Left ventricle myocardium inferior (tissue), 1 donor: ENCODE measurements at regions not wholly inside any gene's neighbourhood (a gene's known extent, or its start where the extent isn't known, plus 50 kb on each side); places are given as distances from the start of the nearest gene placed in this dataset.

Experiments used
- DNase-seq: peaks from one replicate; pipeline ENCODE4 v3.0.0-alpha.2; 2020
- H3K27ac ChIP-seq: fragments of 200-600 bp; replicated peaks from 2 replicates; pipeline ENCODE4 v1.8.0; 2021
- H3K27me3 ChIP-seq: fragments of 200-600 bp; 2 replicates; pipeline ENCODE4 v1.8.0; 2021; ENCODE audit warnings: low read depth
- H3K36me3 ChIP-seq: fragments of 200-600 bp; 2 replicates; pipeline ENCODE4 v1.8.0; 2021
- H3K4me1 ChIP-seq: fragments of 200-600 bp; 2 replicates; pipeline ENCODE4 v1.8.0; 2021
- H3K4me3 ChIP-seq: fragments of 200-600 bp; 2 replicates; pipeline ENCODE4 v1.8.0; 2021; ENCODE audit warnings: mild to moderate bottlenecking, moderate library complexity
- H3K9me3 ChIP-seq: fragments of 200-600 bp; replicated peaks from 2 replicates; pipeline ENCODE4 v1.8.0; 2021
- intact Hi-C: fragments of 100-400 bp; cut with micrococcal nuclease; formaldehyde crosslinking; loops from one replicate; pipeline ENCODE4 v1.11.0; 2022
- TF ChIP-seq, protein P1 (sequence below): fragments of 200-600 bp; IDR thresholded peaks from 2 replicates; pipeline ENCODE4 v1.8.0; 2021; ENCODE audit warnings: antibody characterized with exemption, mild to moderate bottlenecking, borderline replicate concordance
- donor health status: DM: no; HTN: yes; CAD: no; lungs with severe emphysema.

DNA sequence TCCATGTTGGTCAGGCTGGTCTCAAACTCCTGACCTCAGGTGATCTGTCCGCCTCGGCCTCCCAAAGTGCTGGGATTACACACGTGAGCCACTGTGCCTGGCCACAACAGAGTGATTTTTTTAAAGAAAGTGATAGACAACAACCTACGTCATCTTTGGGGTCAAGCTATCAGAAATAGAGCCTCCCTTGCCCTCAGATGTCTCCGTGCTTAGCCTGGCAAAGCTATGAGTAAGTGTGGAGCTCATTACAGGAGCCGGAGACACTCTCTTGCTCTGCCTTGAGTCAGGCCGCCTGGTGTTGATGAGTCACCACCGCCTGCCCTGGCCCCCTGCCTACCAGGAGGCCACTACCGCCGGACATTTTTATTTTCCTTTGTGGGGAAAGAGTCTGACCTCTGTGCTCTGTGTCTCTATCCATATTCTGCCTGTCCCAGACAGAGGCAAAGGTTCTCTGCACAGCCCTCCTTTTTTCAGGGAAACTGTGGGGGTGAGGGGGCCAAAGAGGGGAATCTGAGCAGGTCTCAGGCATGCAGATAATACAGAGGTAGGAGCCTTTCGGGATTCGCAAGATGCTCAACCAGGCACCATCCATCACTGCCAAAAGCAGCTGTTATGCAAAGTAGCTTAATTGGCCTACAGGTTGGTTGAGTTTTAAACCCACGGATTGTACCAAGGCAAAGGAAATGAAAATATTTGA, 123.7 kb upstream of the CPEB4 start:
- no peaks in the 10 kb centered on the region for H3K27me3 ChIP-seq
- DNase-seq = peak; percentile 78
- no peak overlapping the region for H3K4me3 ChIP-seq
- TF ChIP-seq, protein P1, sequence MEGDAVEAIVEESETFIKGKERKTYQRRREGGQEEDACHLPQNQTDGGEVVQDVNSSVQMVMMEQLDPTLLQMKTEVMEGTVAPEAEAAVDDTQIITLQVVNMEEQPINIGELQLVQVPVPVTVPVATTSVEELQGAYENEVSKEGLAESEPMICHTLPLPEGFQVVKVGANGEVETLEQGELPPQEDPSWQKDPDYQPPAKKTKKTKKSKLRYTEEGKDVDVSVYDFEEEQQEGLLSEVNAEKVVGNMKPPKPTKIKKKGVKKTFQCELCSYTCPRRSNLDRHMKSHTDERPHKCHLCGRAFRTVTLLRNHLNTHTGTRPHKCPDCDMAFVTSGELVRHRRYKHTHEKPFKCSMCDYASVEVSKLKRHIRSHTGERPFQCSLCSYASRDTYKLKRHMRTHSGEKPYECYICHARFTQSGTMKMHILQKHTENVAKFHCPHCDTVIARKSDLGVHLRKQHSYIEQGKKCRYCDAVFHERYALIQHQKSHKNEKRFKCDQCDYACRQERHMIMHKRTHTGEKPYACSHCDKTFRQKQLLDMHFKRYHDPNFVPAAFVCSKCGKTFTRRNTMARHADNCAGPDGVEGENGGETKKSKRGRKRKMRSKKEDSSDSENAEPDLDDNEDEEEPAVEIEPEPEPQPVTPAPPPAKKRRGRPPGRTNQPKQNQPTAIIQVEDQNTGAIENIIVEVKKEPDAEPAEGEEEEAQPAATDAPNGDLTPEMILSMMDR = peak; percentile 28
- H3K27ac ChIP-seq = peak overlapping the region; percentile 93
- no peaks in the 10 kb centered on the region for H3K9me3 ChIP-seq
- H3K4me1 ChIP-seq = peaks cover 48% of the 10 kb centered on the region
- H3K36me3 ChIP-seq = no peaks in the 10 kb centered on the region
- intact Hi-C loops = no loop called here

DNA sequence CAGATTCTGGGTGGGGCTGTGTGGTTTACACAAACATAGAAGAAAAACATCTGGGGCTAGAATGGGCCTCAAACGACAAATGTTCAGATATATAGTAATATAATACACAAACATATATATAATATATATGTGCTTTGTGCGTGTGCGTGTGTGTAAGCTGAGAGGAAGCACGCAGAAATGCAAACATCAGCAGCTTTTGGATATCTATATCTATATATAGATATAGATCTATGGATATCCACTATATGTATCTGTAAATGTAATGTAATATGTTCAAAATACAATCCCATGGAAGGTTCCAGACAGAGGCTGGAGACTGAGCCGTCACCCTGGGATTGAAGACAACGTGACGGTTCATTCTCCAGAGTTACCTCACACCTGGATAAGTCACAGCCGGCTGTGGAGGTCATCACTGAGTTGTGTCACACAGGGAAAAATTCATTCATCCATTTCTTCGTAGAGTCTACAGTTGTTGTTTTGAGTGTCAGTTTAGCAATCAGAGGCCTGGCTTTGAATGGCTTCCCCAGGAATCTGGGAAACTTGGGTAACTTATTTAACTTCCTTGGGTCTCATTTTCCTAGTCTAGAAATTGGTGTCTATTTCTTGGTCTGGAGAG, 123.0 kb upstream of the CPEB4 start:
- no peaks in the 10 kb centered on the region for H3K9me3 ChIP-seq
- peaks cover 45% of the 10 kb centered on the region for H3K4me1 ChIP-seq
- intact Hi-C loops = no loop called here
- no peaks in the 10 kb centered on the region for H3K36me3 ChIP-seq
- TF ChIP-seq, protein P1 = no peak
- H3K4me3 ChIP-seq = no peak overlapping the region
- no peak for DNase-seq
- H3K27ac ChIP-seq = peak overlapping the region; percentile 93
- H3K27me3 ChIP-seq = no peaks in the 10 kb centered on the region

DNA sequence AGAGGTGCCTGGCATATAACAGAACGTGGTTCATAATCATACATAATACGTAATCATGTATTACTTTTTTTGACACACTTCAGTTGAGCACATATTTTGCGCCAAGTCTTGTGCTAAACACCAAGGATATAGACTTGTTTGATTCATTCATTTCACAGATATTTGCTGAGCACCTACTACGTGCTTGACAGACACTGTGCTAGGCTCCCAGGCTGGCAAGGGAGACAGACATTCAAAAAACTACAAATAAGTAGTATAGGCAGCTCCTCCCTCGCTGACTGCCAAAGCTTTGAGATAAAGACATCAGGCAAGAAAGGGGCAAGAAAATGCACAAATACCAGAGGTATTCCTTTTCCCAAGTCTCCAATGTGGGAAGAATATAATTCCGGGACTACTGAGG, 122.5 kb upstream of the CPEB4 start:
- Histone ChIP-seq H3K4me1 (peaks cover 45% of the 10 kb centered on the region), H3K36me3 (no peaks in the 10 kb centered on the region), H3K9me3 (no peaks in the 10 kb centered on the region), H3K27ac (peak overlapping the region; percentile 93), H3K4me3 (no peak overlapping the region), H3K27me3 (no peaks in the 10 kb centered on the region)
- intact Hi-C loops = no loop called here
- TF ChIP-seq, protein P1 = no peak
- DNase-seq = no peak

DNA sequence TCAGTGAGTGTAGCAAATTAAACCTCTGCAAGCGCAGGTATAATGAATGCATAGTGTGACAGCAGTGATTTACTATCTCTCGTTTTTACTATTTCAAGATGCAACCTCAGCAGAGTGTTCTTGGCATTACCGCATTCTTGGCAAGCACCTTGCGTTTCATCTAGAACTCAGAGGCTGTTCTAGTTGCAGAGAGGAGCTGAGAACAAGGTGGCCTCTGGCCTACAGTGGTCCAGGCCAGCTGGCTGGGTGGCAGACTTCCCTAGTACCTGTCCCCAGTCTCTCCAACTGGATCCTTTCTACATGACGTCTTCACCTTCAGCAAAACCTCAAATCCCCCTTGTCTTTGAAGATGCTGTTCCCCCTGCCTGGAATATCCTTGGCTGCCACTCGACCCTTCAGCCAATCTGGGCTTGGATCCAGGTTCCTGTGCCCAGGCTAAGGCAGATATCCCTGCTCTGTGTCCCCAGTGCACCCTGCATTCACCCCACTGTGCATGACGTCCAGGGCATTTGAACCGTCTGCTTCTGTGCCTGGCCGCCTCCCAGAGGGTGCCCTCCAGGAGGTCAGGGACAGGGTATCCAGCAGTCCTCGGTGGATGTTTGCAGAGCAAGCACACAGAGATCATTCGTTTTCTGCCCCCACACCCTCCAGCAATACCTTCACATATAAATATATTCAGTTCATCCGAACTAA, 120.4 kb upstream of the CPEB4 start:
- Histone ChIP-seq H3K36me3 (no peaks in the 10 kb centered on the region), H3K4me3 (no peak overlapping the region), H3K27ac (peak overlapping the region; percentile 93), H3K9me3 (no peaks in the 10 kb centered on the region), H3K27me3 (no peaks in the 10 kb centered on the region), H3K4me1 (peaks cover 64% of the 10 kb centered on the region)
- peak; percentile 78 for DNase-seq
- TF ChIP-seq, protein P1 = no peak
- intact Hi-C loops = no loop called here

DNA sequence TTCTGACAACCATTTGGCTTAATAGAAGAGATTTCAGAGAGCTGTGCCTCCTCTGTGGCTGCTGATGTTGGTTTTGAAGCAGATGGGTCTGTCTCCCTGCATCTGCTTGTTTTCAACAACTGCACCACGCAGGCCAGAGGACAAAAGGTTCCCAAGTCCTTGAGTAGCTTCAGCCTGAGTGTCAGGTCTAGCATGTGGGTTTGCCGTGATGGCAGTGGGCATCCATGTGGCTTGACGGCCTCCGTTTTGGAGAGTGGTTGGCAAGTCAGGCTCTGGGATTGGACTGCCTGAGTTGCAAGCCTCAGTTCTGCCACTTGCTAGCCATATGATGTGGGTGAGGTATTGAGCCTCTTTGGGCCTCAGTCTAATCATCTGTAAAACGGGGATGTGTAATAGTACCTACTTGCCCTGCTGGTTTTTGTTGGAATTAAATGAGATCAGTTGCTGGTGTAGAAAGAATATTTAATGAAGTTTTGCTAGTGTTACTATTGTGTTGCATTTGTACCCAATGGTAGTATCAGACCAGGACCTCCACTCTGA, 119.8 kb upstream of the CPEB4 start:
- intact Hi-C loops = no loop called here
- H3K9me3 ChIP-seq = no peaks in the 10 kb centered on the region
- H3K27me3 ChIP-seq = no peaks in the 10 kb centered on the region
- TF ChIP-seq, protein P1 = no peak
- no peaks in the 10 kb centered on the region for H3K36me3 ChIP-seq
- H3K4me1 ChIP-seq = peaks cover 64% of the 10 kb centered on the region
- no peak for DNase-seq
- peak overlapping the region; percentile 93 for H3K27ac ChIP-seq
- no peak overlapping the region for H3K4me3 ChIP-seq
